ENCODE measurements at regions not wholly inside any gene's neighbourhood (a gene's known extent, or its start where the extent isn't known, plus 50 kb on each side); places are given as distances from the start of the nearest gene placed in this dataset.

DNA sequence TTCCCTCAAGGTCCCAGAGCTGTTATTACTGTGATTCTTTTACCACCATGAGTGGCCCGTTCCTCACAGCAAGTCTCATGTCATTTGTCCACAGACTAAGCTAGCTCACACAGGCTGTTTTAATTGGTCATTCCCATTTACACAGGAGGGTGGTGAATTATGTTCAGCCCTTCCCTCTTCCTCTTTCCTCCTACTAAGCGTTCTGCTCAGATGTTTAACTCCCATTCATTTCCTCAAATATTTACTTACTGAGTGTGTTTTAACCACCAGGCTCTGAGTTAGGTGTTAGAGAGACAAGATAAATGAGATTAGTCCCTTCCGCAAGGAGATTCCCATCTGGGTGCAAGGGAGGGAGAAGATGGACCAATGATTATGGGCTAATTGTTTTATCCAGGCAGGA lies 403.6 kb upstream of the ACVR2A start:
- no peaks in the 10 kb centered on the region for H3F3A ChIP-seq (ENCODE audit: low read length, unreplicated experiment)
- H3K4me3 ChIP-seq (ENCODE audit: low read length) = no peak overlapping the region
- TF ChIP-seq EZH2phosphoT487 (IDR thresholded peaks at IDR 0.05; ENCODE audit: borderline replicate concordance, low read length) (no peak), EZH2 (IDR thresholded peaks at IDR 0.05; ENCODE audit: low read length, unreplicated experiment) (no peak)
- H3K9me2 ChIP-seq (replicated peaks; ENCODE audit: low read length) = no peaks in the 10 kb centered on the region
- H2AFZ ChIP-seq (ENCODE audit: low read length) = no peak overlapping the region
- no peaks in the 10 kb centered on the region for H4K20me1 ChIP-seq (ENCODE audit: low read length)
- DNase-seq (no peak), ATAC-seq (no peak)
- no peaks in the 10 kb centered on the region for H3K27me3 ChIP-seq (ENCODE audit: low read length)
- ChIA-PET POLR2A (ENCODE audit: unreplicated experiment) (no interaction called here), CTCF (no interaction called here)
- H3K9me3 ChIP-seq (ENCODE audit: low read length) = no peaks in the 10 kb centered on the region
- no TSS peak for BruUV-seq (replicated peaks)
- no peaks in the 10 kb centered on the region for H3K4me1 ChIP-seq (ENCODE audit: insufficient read depth, low read length)
- H3K4me2 ChIP-seq (ENCODE audit: low read length) = no peak overlapping the region
- no peak overlapping the region for H3K9ac ChIP-seq (ENCODE audit: low read length)
- no peaks in the 10 kb centered on the region for H3K79me2 ChIP-seq (ENCODE audit: low read length)
- no peaks in the 10 kb centered on the region for H3K36me3 ChIP-seq (ENCODE audit: low read depth, low read length)
- no peak overlapping the region for H3K27ac ChIP-seq (ENCODE audit: low read length)
- intact Hi-C loops (cut with micrococcal nuclease) = no loop called here

DNA sequence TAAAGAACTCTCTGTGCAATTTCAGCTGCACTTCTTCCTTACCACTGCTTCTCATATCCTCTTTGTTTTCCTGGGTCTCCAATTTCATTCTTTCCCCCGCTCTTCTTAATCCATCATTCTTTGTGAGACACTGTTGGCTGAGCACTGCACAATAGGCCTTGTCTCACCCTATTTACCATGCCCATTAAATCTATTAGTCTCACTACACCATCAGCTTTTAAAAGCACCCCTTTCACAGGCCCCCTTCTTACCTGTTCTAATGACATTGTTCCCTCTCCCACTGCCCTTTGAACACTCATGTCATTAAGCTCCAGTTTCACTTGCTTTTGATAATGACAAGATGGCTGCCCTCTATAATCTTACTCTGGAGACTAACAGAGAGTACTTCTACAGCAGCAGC lies 404.1 kb upstream of the ACVR2A start:
- Histone ChIP-seq H3K79me2 (ENCODE audit: low read length) (no peaks in the 10 kb centered on the region), H3K9me3 (ENCODE audit: low read length) (no peaks in the 10 kb centered on the region), H4K20me1 (ENCODE audit: low read length) (no peaks in the 10 kb centered on the region), H3K27me3 (ENCODE audit: low read length) (no peaks in the 10 kb centered on the region), H3K36me3 (ENCODE audit: low read depth, low read length) (no peaks in the 10 kb centered on the region), H3K4me3 (ENCODE audit: low read length) (no peak overlapping the region), H3F3A (ENCODE audit: low read length, unreplicated experiment) (no peaks in the 10 kb centered on the region), H3K27ac (ENCODE audit: low read length) (no peak overlapping the region), H2AFZ (ENCODE audit: low read length) (no peak overlapping the region), H3K9me2 (replicated peaks; ENCODE audit: low read length) (no peaks in the 10 kb centered on the region), H3K4me1 (ENCODE audit: insufficient read depth, low read length) (no peaks in the 10 kb centered on the region), H3K9ac (ENCODE audit: low read length) (no peak overlapping the region), H3K4me2 (ENCODE audit: low read length) (no peak overlapping the region)
- DNase-seq (no peak), ATAC-seq (no peak)
- TF ChIP-seq EZH2 (IDR thresholded peaks at IDR 0.05; ENCODE audit: low read length, unreplicated experiment) = no peak
- no peak for TF ChIP-seq EZH2phosphoT487 (IDR thresholded peaks at IDR 0.05; ENCODE audit: borderline replicate concordance, low read length)
- TF ChIP-seq CTCF (conservative IDR thresholded peaks at IDR 0.05; ENCODE audit: low read depth, low read length) = no peak
- ChIA-PET POLR2A (ENCODE audit: unreplicated experiment) (no interaction called here), CTCF (no interaction called here)
- intact Hi-C loops (cut with micrococcal nuclease) = no loop called here
- BruUV-seq (replicated peaks) = no TSS peak

DNA sequence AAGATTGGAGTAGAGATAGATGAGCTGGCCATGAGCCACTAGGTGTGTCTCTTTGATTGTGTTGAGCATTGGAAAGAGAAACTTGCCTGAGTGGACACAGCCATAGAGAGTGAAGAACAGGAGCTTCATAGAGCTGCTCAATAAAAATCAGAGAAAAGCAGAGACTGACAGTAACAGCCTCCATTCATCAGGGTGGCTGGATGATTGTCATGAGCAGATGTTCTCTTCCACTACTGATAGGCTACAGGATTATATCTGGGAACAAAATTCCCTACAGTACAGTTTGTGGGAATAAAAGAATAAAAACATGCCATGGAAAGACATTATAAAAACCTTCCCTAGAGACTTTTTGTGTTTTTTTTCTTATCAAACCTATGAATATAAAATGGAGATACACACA lies 404.8 kb upstream of the ACVR2A start:
- TF ChIP-seq EZH2 (IDR thresholded peaks at IDR 0.05; ENCODE audit: low read length, unreplicated experiment) = no peak
- no peak for TF ChIP-seq EZH2phosphoT487 (IDR thresholded peaks at IDR 0.05; ENCODE audit: borderline replicate concordance, low read length)
- TF ChIP-seq CTCF (conservative IDR thresholded peaks at IDR 0.05; ENCODE audit: low read depth, low read length) = no peak
- Histone ChIP-seq H3K27ac (ENCODE audit: low read length) (no peak overlapping the region), H4K20me1 (ENCODE audit: low read length) (no peaks in the 10 kb centered on the region), H3K9ac (ENCODE audit: low read length) (no peak overlapping the region), H3K9me2 (replicated peaks; ENCODE audit: low read length) (no peaks in the 10 kb centered on the region), H2AFZ (ENCODE audit: low read length) (no peak overlapping the region), H3K9me3 (ENCODE audit: low read length) (no peaks in the 10 kb centered on the region), H3K4me1 (ENCODE audit: insufficient read depth, low read length) (no peaks in the 10 kb centered on the region), H3K79me2 (ENCODE audit: low read length) (no peaks in the 10 kb centered on the region), H3K4me3 (ENCODE audit: low read length) (no peak overlapping the region), H3K27me3 (ENCODE audit: low read length) (no peaks in the 10 kb centered on the region), H3K36me3 (ENCODE audit: low read depth, low read length) (no peaks in the 10 kb centered on the region), H3K4me2 (ENCODE audit: low read length) (no peak overlapping the region), H3F3A (ENCODE audit: low read length, unreplicated experiment) (no peaks in the 10 kb centered on the region)
- no peak for ATAC-seq
- CTCF ChIA-PET = no interaction called here
- no TSS peak for BruUV-seq (replicated peaks)
- intact Hi-C loops (cut with micrococcal nuclease) = no loop called here
- DNase-seq = no peak
- POLR2A ChIA-PET (ENCODE audit: unreplicated experiment) = no interaction called here

All from PC-3 (cell line).